HEK293 (cell line): ENCODE measurements at regions not wholly inside any gene's neighbourhood (a gene's known extent, or its start where the extent isn't known, plus 50 kb on each side); places are given as distances from the start of the nearest gene placed in this dataset.

ENCODE experiments used
- CTCF ChIA-PET: fragments of 350-600 bp; formaldehyde crosslinking; extraction: SDS; loops from one replicate; lab custom pipeline; 2021; ENCODE audit warnings: antibody characterized with exemption; lab: Yijun Ruan, JAX
- POLR2A ChIA-PET: fragments of 300-600 bp; formaldehyde crosslinking; extraction: SDS; loops from one replicate; lab custom pipeline; 2020; ENCODE audit warnings: antibody characterized with exemption, inconsistent platforms; lab: Yijun Ruan, JAX
- H3K27ac ChIP-seq: fragments of 200-500 bp; sonication (Bioruptor generic); 2 replicates; pipeline ENCODE4 v1.5.1; 2014; ENCODE audit warnings: low read depth, low read length, control low read depth, inconsistent platforms; ENCODE audit errors: extremely low read depth
- H3K36me3 ChIP-seq, 2 experiments: fragments of 200-500 bp in 1 of 2; sonication (Bioruptor generic) in 1 of 2; 1 replicate in 1 of 2; 2 replicates in 1 of 2; pipeline ENCODE4 v1.5.1; 2014 to 2017; ENCODE audit warnings: inconsistent platforms in 2 of 2, low read length in 2 of 2; ENCODE audit not compliant: control insufficient read depth in 2 of 2, insufficient read depth in 1 of 2
- H3K4me1 ChIP-seq: fragments of 200-500 bp; sonication (Bioruptor generic); 2 replicates; pipeline ENCODE4 v1.5.1; 2014; ENCODE audit warnings: mild to moderate bottlenecking, low read length, inconsistent platforms; ENCODE audit not compliant: control insufficient read depth, insufficient read depth
- H3K4me3 ChIP-seq: 2 replicates; pipeline ENCODE4 v1.5.1; 2011; ENCODE audit warnings: low read depth, mild to moderate bottlenecking, control low read depth, low read length, moderate library complexity
- H3K9me3 ChIP-seq: fragments of 200-500 bp; sonication (Bioruptor generic); 2 replicates; pipeline ENCODE4 v1.5.1; 2014; ENCODE audit warnings: low read depth, low read length, inconsistent platforms; ENCODE audit not compliant: control insufficient read depth, insufficient read depth
- GLI4 ChIP-seq: fragments of 450-650 bp; formaldehyde crosslinking; IDR thresholded peaks from 2 replicates; pipeline ENCODE4 v1.5.1; 2016; ENCODE audit warnings: missing biosample characterization, missing genetic modification characterization
- HOXA7 ChIP-seq: sonication (generic); formaldehyde crosslinking; IDR thresholded peaks from 2 replicates; pipeline ENCODE4 v1.8.1; 2022; ENCODE audit warnings: missing genetic modification reagents, borderline replicate concordance
- KLF9 ChIP-seq: fragments of 450-650 bp; formaldehyde crosslinking; IDR thresholded peaks from 2 replicates; pipeline ENCODE4 v1.5.1; 2016; ENCODE audit warnings: missing biosample characterization, missing genetic modification characterization, low read depth
- OSR2 ChIP-seq: fragments of 450-650 bp; formaldehyde crosslinking; IDR thresholded peaks from 2 replicates; pipeline ENCODE4 v1.5.1; 2016; ENCODE audit warnings: missing biosample characterization, missing genetic modification characterization
- YY2 ChIP-seq: fragments of 450-650 bp; formaldehyde crosslinking; IDR thresholded peaks from 2 replicates; pipeline ENCODE4 v1.5.1; 2016; ENCODE audit warnings: missing biosample characterization, missing genetic modification characterization
- ZEB2 ChIP-seq: fragments of 450-650 bp; formaldehyde crosslinking; IDR thresholded peaks from 2 replicates; pipeline ENCODE4 v1.5.1; 2016; ENCODE audit warnings: missing biosample characterization, missing genetic modification characterization
- ZNF112 ChIP-seq: fragments of 450-650 bp; formaldehyde crosslinking; IDR thresholded peaks from 2 replicates; pipeline ENCODE4 v1.5.0; 2017; ENCODE audit warnings: missing biosample characterization, missing genetic modification characterization
- ZNF324 ChIP-seq: fragments of 450-650 bp; formaldehyde crosslinking; IDR thresholded peaks from 2 replicates; pipeline ENCODE4 v1.5.1; 2016; ENCODE audit warnings: missing biosample characterization, missing genetic modification characterization
- ZNF426 ChIP-seq: fragments of 450-650 bp; formaldehyde crosslinking; IDR thresholded peaks from 2 replicates; pipeline ENCODE4 v1.5.1; 2017; ENCODE audit warnings: missing biosample characterization, missing genetic modification characterization, mild to moderate bottlenecking, inconsistent platforms, moderate library complexity
- ZNF514 ChIP-seq: fragments of 450-650 bp; formaldehyde crosslinking; IDR thresholded peaks from 2 replicates; pipeline ENCODE4 v1.5.1; 2016; ENCODE audit warnings: missing biosample characterization, missing genetic modification characterization
- ZNF549 ChIP-seq: fragments of 450-650 bp; IDR thresholded peaks from 2 replicates; pipeline ENCODE4 v1.5.1; 2018; ENCODE audit warnings: missing biosample characterization, missing genetic modification characterization, mild to moderate bottlenecking, inconsistent platforms, moderate library complexity
- ZNF561 ChIP-seq: fragments of 450-650 bp; IDR thresholded peaks from 2 replicates; pipeline ENCODE4 v1.5.1; 2018; ENCODE audit warnings: missing biosample characterization, missing genetic modification characterization, borderline replicate concordance
- ZNF626 ChIP-seq: fragments of 450-650 bp; sonication (Bioruptor Pico); formaldehyde crosslinking; IDR thresholded peaks from 2 replicates; pipeline ENCODE4 v1.5.1; 2018; ENCODE audit warnings: missing biosample characterization, missing genetic modification characterization, inconsistent platforms
- ZNF792 ChIP-seq: fragments of 450-650 bp; formaldehyde crosslinking; IDR thresholded peaks from 2 replicates; pipeline ENCODE4 v1.5.1; 2016; ENCODE audit warnings: missing biosample characterization, missing genetic modification characterization
- TF ChIP-seq, protein P1 (sequence below): fragments of 450-650 bp; formaldehyde crosslinking; IDR thresholded peaks from 2 replicates; pipeline ENCODE4 v1.5.1; 2016; ENCODE audit warnings: missing biosample characterization, missing genetic modification characterization
- TF ChIP-seq, protein P2 (sequence below): fragments of 450-650 bp; formaldehyde crosslinking; IDR thresholded peaks from 2 replicates; pipeline ENCODE4 v1.5.1; 2016; ENCODE audit warnings: missing biosample characterization, missing genetic modification characterization, borderline replicate concordance
- TF ChIP-seq, protein P3 (sequence below): fragments of 450-650 bp; formaldehyde crosslinking; conservative IDR thresholded peaks from 2 replicates; pipeline ENCODE4 v1.5.1; 2016; ENCODE audit warnings: low read depth, missing biosample characterization, missing genetic modification characterization
- TF ChIP-seq, protein P4 (sequence below): fragments of 450-650 bp; formaldehyde crosslinking; IDR thresholded peaks from 2 replicates; pipeline ENCODE4 v1.5.1; 2016; ENCODE audit warnings: missing biosample characterization, missing genetic modification characterization

DNA sequence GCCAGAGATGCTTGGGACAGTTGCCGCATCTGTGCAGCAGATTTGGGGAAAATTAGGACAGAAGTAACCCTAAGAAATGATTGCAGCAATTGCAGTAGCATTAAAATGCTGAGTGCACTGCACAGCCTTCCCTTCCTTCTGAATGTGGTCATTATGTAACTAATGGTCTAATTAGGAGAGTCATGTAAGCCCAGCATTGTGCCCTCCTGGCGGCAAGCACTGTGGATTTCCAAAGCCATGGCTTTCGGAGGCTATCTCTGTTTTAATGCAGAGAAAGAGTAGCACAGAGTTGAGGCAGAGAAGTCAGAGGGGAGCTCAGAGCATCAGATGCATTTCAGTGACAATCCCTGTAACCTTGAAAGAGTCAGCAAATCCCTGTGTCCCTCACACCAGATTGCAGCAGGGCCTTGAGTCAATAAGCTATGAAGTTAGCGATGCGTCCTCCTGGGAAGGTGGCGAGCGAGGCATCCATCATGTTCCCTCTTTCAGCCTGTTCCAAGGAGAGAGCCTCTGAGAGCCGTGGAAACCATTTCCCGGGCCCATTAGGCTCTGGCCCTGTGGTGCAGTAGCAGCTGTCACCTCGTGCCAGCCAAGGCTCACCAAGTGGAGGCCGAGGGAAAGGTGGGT is 307.2 kb downstream of the FBXO15 start:
- ChIA-PET POLR2A (no interaction called here), CTCF (interaction anchor here (0.7 kb wide), 1 partner anchor 195 kb away, joined by 3 read pairs; no protein-coding TSS in a partner anchor)
- H3K4me3 ChIP-seq: no peak overlapping the region
- TF ChIP-seq ZNF561 (tag by site-specific recombination) (no peak), YY2 (tag by site-specific recombination) (no peak), ZNF514 (no peak), KLF9 (tag by site-specific recombination) (no peak)
- TF ChIP-seq, protein P1, sequence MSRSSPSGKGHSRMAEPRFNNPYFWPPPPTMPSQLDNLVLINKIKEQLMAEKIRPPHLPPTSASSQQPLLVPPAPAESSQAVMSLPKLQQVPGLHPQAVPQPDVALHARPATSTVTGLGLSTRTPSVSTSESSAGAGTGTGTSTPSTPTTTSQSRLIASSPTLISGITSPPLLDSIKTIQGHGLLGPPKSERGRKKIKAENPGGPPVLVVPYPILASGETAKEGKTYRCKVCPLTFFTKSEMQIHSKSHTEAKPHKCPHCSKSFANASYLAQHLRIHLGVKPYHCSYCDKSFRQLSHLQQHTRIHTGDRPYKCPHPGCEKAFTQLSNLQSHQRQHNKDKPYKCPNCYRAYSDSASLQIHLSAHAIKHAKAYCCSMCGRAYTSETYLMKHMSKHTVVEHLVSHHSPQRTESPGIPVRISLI: no peak
- H3K9me3 ChIP-seq: no peaks in the 10 kb centered on the region
- H3K36me3 ChIP-seq: no peaks in the 10 kb centered on the region
- H3K27ac ChIP-seq: no peak overlapping the region
- H3K4me1 ChIP-seq: no peaks in the 10 kb centered on the region

DNA sequence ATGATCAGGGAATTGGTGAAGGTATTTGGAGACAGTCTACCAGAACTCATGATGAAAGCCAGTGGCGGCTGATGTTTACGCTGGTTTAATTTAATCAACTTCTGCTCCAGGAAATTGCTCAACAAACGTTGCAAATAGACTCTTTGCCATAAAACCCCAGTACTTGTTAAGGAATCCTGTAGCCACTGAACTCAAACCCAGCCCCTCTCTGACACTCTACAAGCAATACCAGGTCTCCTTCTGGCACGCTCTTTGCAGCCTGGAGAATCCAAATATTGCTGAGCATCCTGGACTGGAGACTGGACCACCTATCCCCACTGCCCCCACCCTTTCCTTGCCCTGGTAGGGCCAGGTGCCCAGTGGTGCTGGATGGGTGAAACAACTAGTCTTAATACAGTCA is 308.2 kb downstream of the FBXO15 start:
- no peak for TF ChIP-seq GLI4 (tag by site-specific recombination)
- H3K4me1 ChIP-seq: no peaks in the 10 kb centered on the region
- H3K4me3 ChIP-seq: no peak overlapping the region
- no peaks in the 10 kb centered on the region for H3K9me3 ChIP-seq
- POLR2A ChIA-PET: no interaction called here
- H3K27ac ChIP-seq: no peak overlapping the region
- H3K36me3 ChIP-seq: no peaks in the 10 kb centered on the region
- CTCF ChIA-PET: no interaction called here

DNA sequence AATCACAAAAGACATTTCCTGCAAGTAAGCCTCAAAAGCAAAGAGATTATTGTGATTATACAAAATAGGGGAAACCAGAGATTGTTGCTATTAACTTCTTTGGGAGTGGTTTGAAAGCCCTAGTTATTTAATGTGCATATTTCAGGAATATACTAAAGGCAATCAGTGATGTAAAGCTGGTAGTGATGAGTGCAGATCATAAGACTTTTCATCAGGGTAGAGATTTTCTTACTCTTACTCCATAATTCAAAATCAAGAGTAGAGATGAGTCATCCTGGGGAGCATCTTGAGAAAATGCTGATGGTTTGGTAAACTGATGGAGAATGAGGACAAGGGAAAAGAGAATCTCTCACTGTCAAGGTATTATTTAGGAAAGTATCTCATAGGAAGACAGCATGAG is 309.5 kb downstream of the FBXO15 start:
- no peaks in the 10 kb centered on the region for H3K36me3 ChIP-seq
- no peak for TF ChIP-seq ZEB2 (tag by site-specific recombination)
- TF ChIP-seq, protein P2, sequence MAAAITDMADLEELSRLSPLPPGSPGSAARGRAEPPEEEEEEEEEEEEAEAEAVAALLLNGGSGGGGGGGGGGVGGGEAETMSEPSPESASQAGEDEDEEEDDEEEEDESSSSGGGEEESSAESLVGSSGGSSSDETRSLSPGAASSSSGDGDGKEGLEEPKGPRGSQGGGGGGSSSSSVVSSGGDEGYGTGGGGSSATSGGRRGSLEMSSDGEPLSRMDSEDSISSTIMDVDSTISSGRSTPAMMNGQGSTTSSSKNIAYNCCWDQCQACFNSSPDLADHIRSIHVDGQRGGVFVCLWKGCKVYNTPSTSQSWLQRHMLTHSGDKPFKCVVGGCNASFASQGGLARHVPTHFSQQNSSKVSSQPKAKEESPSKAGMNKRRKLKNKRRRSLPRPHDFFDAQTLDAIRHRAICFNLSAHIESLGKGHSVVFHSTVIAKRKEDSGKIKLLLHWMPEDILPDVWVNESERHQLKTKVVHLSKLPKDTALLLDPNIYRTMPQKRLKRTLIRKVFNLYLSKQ (tag by site-specific recombination): no peak
- TF ChIP-seq ZNF426 (tag by site-specific recombination): no peak
- TF ChIP-seq, protein P3, sequence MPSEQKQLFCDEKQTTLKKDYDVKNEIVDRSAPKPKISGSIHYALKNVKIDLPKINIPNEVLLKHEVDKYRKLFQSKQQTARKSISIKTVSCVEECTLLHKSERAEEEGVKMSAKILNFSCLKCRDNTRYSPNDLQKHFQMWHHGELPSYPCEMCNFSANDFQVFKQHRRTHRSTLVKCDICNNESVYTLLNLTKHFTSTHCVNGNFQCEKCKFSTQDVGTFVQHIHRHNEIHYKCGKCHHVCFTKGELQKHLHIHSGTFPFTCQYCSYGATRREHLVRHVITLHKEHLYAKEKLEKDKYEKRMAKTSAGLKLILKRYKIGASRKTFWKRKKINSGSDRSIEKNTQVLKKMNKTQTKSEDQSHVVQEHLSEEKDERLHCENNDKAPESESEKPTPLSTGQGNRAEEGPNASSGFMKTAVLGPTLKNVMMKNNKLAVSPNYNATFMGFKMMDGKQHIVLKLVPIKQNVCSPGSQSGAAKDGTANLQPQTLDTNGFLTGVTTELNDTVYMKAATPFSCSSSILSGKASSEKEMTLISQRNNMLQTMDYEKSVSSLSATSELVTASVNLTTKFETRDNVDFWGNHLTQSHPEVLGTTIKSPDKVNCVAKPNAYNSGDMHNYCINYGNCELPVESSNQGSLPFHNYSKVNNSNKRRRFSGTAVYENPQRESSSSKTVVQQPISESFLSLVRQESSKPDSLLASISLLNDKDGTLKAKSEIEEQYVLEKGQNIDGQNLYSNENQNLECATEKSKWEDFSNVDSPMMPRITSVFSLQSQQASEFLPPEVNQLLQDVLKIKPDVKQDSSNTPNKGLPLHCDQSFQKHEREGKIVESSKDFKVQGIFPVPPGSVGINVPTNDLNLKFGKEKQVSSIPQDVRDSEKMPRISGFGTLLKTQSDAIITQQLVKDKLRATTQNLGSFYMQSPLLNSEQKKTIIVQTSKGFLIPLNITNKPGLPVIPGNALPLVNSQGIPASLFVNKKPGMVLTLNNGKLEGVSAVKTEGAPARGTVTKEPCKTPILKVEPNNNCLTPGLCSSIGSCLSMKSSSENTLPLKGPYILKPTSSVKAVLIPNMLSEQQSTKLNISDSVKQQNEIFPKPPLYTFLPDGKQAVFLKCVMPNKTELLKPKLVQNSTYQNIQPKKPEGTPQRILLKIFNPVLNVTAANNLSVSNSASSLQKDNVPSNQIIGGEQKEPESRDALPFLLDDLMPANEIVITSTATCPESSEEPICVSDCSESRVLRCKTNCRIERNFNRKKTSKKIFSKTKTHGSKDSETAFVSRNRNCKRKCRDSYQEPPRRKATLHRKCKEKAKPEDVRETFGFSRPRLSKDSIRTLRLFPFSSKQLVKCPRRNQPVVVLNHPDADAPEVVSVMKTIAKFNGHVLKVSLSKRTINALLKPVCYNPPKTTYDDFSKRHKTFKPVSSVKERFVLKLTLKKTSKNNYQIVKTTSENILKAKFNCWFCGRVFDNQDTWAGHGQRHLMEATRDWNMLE: no peak
- TF ChIP-seq ZNF792: no peak
- TF ChIP-seq OSR2: no peak
- no peak for TF ChIP-seq ZNF112 (tag by site-specific recombination)
- TF ChIP-seq ZNF626 (tag by site-specific recombination): no peak
- no peak for TF ChIP-seq HOXA7 (CRISPR knock-in tag)
- no peak for TF ChIP-seq ZNF549 (tag by site-specific recombination)
- TF ChIP-seq, protein P4, sequence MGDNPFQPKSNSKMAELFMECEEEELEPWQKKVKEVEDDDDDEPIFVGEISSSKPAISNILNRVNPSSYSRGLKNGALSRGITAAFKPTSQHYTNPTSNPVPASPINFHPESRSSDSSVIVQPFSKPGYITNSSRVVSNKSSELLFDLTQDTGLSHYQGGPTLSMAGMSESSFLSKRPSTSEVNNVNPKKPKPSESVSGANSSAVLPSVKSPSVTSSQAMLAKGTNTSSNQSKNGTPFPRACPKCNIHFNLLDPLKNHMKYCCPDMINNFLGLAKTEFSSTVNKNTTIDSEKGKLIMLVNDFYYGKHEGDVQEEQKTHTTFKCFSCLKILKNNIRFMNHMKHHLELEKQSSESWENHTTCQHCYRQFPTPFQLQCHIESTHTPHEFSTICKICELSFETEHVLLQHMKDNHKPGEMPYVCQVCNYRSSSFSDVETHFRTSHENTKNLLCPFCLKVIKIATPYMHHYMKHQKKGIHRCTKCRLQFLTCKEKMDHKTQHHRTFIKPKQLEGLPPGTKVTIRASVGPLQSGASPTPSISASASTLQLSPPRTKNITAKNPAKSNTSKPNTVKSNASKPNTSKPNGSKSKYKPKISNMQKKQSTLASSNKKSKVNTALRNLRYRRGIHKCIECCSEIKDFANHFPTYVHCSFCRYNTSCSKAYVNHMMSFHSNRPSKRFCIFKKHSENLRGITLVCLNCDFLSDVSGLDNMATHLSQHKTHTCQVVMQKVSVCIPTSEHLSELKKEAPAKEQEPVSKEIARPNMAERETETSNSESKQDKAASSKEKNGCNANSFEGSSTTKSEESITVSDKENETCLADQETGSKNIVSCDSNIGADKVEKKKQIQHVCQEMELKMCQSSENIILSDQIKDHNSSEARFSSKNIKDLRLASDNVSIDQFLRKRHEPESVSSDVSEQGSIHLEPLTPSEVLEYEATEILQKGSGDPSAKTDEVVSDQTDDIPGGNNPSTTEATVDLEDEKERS: no peak
- TF ChIP-seq ZNF324 (tag by site-specific recombination): no peak
- H3K4me3 ChIP-seq: no peak overlapping the region
- CTCF ChIA-PET: no interaction called here
- no peak overlapping the region for H3K27ac ChIP-seq
- POLR2A ChIA-PET: no interaction called here
- no peaks in the 10 kb centered on the region for H3K4me1 ChIP-seq
- H3K9me3 ChIP-seq: no peaks in the 10 kb centered on the region
